ENCODE measurements at regions not wholly inside any gene's neighbourhood (a gene's known extent, or its start where the extent isn't known, plus 50 kb on each side); places are given as distances from the start of the nearest gene placed in this dataset.

DNA sequence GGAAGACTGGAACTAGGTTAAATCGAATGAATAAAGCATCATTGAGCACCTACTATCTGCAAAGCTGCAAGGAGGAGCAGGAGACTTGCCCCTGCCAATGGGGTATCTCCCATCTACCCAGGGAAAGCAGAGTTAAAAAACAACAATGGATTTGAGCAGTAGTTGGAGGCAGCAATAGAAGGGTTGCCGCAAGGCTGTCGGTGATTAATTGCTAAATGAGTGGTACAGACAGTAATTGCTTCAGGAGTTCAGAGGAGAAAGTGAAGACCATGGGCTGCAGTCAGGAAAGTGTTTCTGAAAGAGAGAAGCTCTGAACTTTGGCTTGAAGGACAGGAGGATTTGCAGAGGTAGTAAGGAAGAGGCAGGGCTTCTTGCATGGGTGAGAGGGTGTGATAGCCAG is 152.9 kb downstream of the ACTL8 start:
- DNase-seq: no peak

DNA sequence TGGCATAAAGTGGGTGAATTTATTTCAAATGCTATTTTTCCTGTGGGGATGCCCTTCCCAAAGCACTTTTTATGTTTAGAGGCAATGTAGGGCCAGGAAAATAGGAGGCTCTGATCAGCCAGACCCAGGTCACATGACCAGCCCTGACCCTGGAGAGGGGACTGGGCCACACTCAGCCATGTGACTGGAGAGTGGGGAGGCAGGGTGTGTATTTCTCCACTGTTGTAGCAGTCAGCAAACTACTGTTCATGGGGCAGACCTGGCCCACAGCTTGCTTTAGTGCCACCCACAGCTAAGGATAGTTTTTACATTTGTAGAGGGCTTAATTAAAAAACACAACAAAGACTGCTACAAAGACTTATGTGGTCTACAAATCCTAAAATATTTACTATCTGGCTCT is 153.8 kb downstream of the ACTL8 start:
- DNase-seq: no peak

DNA sequence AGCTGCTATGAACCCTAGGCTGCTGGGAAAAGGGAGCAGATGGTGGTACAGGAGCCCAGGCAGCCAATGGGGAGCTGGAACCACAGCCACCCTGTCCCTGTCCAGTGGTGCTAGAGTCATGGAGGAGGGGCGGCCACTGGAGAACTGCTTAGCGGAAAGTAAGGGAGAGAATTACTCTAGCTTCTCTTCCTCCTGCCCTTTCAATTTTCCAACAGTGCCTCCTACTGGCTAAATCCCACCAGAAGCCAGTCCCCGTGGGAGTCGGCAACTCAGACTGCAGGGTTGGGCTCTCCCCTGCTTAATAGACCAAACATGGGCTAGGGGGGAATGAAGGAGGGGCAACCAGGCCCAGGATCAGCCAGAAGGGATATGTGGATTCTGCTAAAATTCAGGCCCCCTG is 154.5 kb downstream of the ACTL8 start:
- DNase-seq: no peak

DNA sequence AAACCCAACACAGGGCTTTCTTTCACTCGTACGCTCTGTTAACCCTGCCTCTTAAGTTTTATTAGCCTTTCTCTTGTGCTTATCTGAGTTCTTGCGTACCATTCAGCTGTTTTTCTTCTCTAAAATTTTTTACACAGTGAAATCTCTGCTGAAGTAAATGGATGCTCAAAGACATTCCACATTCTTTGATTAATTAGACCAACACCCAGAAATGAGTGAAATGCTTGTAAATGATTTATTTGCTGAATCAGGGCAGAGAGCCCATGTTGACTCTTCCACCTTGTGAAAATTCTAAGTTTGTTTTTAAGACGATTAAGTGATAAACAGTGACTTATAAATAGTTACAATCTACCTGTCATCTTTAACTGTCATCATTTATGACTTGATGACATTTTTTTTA is 156.7 kb downstream of the ACTL8 start:
- DNase-seq: no peak

DNA sequence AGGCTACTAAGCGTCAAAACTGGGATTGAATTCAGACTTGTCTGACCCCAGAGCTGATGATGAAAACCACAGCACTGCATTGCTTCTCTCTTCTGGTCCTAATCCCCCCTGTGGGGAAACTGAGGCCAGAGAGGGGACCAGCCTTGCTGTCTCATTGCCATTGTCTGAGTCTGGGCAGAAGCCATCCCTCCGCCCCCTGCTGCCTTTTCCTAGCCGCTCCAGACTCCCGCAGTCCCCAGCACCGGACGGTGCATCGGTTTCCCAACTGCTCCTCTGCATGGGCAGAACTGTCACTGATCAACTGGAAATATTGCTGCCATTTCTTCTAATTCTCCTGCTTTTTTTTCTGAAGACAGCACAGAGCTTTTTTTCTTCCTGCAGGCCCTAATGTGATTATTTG is 157.4 kb downstream of the ACTL8 start:
- DNase-seq: no peak

DNA sequence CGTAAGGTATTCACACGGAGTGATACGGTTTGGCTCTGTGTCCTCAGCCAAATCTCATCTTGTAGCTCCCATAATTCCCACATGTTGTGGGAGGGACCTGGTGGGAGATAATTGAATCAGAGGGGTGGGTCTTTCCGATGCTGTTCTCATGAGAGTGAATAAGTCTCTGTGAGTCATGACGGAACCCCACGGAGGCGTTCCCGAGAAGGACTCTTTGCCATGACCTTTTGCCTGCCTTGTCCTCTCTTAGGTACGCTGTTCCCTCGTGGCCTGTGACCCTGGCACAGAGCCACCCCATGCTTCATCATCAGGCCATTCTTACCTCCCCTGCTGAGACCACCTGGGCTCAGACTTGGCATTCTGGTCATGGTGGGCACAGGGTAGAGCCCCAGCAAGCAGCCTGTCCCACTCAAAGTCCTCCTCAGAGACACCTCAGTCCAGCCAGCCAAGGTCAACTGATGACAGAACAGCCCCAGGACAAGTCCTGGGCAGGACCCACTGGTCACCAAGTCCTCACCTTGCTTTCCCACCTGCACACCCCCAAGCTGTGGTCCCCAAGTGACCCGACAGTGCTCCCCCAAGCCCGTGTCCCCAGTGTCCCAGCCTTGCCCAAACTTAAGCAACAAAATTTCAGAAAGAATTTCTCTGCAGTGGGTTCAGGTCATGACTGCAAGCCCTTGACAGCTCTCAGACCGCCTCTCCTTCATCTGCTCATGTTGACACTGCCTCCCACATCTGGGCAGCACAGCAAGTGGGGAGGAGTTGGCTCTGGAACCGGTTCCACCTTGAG is 158.4 kb downstream of the ACTL8 start:
- DNase-seq: no peak

DNA sequence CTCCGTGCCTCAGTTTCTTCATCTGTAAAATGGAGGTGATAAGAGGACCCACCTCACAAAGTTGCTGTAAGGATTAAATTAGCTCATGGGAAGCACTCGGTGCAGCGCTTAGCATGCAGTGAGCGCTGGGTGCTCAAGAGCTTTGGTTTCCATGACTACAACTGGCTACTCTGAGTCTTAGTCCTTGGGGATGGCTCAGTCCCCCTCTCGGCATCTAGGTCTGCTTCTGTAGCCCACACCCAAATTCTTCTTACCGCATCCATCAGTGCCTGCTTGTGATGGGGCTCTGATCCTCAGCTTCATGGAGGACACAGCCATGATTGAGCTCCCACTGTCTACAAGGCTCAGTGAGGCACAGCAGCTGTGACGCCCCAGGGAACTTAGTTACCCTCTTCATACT is 159.0 kb downstream of the ACTL8 start:
- no peak for DNase-seq

DNA sequence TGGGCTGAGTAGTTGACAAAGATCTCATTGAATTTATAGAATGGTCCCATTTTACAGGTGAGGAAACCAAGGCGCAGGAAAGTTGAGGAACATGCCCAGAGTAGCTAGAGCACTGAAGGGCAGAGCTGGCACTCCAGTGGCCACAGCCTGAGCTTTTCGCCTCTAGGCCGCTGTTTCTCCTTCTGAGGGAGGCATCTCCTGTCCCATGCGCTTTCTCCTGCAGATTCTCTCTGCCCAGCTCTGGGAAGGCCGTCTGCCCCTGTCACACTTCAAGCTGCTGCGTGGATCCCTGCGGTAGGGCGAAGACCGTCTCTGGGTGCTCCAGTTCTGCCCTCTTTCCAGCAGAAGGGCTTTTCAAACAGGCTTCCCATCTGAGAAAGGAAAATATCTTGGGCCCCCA is 159.9 kb downstream of the ACTL8 start:
- DNase-seq: no peak

DNA sequence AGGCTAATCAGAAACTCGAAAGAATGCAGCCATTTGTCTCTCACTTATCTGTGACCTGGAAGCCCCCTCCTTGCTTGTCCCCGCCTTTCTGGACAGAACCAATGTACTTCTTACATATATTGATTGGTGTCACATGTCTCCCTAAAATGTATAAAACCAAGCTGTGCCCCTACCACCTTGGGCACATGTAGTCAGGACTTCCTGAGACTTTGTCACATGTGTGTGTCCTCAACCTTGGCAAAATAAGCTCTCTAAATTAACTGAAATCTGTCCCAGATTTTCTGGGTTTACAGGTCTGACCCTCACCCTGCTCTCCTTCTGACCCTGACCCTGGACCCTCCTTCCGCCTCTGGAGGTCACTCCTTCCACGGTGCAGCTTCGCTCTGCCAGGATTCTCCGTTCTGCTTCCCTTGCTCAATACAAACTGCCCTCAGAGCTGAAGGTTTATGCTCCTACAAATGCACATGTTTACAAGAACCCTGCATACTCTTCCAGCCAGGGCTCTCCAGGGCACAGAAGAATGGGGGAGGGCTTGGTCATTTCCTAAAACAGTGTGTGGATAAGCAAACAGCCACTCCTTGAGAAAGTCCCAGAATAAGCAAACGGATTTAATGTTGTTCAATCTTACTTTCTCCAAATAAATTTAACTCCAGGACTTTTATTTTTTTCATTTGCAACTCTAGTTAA is 160.5 kb downstream of the ACTL8 start:
- no peak for DNase-seq

DNA sequence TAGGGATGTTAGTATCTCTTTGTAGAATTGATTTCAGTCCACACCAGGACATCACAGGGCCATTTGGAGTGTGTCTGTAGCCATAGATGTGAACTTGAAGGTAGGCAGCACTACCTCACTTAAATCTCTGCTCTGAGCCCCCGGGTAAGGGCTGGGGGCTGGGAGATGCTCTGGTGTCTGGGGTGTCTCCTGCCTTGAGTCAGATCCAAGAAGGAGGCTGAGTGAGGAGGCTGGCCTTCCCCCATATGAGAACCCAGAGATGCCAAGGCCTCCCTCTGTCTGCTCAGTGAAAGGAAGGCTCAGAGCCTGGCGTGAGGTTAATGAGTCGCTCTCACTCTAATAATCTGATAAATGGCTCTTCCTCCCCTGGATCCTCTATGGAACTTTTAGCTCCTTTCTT is 161.6 kb downstream of the ACTL8 start:
- DNase-seq: no peak

DNA sequence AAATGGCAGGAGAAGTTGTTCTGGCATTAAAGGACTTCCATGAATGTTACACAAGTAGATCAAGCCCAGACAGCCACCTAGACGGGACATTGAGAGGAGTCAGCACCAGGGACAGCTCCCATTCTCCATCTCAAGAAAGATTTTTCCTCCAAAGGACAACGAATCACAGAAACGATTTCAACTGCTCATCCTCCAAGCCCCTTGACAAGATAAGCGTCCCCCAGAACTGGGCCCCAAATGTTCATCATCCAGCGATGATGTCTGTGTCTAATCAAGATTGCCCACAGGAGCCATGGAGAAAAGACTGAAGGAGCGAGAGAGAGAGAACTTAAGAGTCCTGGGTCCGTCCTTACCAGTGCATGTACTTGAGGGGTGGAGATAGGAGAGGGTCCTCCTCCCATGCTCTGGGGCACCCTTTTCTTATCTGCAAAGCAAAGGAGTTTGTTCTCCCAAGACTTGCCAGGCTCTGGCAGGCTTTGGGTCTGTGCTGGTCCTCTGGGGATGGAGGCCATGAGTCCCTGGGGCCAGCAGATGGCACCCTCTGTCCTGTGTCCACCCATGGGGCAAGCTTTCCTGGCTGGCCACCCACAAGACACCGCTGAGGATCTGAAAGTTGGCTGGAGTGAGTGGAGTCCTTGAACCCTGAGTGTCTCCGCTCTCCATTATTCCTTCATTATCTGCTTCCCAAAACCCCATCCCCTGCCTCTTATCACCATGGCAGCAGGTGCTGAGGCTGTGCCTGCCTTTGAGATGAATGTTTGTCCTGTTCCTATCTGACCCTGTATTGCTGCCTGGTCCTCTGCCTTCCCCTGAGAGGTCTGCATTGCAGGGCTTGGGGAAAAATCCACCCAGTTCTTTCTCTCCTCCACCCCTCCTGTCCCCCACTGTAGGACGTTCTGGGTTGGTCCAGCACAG is 164.6 kb downstream of the ACTL8 start:
- DNase-seq: no peak

DNA sequence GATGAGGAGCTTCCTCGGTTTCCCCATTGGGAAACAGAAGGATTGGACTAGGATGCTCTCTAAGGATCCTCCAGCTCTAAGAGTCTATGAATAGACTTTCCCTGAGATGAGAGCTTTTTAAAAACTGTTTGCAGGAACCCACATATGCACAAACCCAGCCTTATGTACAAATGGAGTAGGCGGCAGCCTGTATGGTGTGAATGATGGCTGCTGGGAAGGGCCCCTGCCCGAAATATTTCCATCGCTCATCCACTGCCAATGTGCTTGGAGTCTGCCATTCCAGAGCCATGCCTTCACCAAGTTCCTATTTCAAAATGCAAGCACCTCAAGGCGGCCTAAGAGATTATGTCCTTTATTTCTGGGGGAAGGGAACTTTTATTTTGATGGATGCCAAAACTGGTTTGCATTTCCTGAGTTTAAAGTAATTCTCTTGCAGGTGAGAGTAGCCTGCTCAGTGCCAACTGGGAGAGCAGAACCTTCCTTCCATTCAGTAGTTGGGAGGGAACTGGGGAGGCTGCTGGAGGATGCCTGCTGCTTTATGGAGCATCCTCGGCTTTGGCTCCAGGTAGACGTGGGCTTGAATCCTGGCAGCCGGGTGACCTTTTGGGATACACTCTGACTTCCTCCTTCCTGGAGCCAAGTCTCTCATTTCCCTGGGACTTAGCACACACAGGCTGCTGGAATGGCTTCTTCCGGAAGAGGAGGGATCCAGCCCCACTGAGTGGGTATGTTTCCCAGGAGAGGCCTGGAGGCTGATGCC is 165.9 kb downstream of the ACTL8 start:
- no peak for DNase-seq

DNA sequence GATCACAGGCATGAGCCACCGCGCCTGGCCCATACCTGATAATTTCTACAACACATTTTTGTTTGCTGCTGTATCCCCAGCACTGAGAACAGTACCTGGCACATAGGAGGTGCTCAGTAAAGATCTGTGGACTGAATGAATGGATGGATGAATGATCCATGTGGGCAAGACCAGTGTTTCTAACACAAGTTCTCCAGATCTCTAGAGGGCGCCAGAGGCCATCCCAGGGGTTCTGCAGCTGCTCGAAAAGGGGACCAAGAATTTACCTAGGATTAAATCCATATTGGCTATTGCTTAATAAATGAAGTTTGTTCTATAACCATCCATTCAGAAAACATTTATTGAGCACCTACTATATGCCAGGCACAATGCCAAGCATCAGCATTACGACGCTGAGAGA is 167.7 kb downstream of the ACTL8 start:
- no peak for DNase-seq

DNA sequence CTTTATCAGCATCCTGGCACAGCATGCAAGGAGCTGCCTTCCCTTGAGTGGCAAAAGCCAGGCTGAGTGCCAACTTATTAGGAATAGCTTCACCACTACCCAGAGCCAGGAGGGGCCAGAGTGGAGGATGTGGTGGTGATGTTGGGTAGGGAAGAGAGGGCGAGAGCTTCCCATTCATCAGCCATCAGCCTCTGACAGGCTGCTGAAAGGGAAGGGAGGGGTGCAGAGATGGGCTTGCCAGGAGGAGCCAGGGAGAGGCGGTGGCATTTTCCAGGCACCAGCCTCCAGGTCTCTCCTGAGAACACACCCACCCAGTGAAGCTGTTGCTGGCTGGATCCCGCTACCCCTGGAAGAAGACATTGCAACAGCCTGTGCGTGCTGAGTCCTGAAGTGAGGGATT is 168.5 kb downstream of the ACTL8 start:
- no peak for DNase-seq

DNA sequence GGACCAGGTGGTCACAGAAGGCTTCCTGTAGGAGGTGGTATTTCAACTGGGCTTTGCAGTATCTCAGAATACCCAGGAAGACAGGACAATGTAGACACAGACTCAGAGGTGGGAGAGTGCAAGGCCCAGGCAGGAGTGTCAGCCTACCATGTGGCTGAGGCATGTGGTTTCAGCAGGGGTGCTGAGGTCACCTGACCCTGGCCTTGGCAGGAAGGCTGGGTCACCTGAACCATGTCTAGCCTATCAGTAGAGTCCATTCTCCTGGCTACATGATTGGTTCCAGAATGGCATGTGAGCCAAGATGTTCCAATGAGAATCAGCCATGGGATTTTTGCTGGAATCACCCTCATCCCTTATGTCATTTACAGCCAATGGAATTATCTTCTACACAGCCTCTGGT is 169.4 kb downstream of the ACTL8 start:
- DNase-seq: no peak

DNA sequence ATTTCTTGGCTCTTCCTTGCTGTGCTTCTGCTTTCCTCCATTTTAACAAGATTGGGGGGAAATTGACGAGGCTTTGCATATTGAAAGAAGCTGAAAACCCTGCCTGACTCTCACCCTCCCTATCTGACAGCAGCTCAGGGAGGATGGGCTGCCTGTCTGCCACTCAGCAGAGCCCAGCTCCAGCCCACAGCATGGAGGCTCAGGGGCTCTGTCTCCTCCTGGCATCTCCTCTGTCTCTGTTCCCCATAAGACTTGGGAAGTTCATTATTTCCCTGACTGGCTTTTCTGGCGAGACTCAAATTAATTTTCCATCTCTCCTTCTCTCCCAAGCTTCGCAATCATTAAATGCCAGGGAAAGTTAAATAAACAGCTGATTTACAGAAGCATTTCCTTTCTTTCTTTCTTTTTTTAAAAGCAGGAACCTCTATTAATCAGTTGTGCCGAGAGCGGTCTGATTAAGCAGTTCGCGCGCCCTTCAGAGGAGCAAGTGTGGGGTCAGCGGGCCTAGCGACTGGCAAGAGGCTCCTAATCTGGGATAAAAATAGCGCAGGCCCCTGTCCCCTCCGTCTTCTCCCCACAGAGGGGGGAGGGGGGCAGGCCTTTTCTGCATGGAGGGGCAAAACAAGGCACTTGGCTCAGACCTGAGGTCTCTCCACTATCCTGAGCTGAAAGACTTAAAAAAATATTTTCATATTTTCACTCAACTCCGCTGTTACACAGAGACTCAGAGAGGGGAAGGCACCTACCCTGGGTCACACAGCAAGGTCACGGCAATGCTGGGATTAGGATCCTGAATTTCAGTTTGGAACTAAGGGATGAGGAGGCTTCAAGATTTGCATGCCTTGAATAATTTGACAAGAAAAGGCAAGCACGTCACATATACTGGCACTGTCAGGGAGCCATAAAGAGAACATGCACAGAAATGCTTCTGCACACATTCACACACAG is 170.4 kb downstream of the ACTL8 start:
- DNase-seq: no peak

DNA sequence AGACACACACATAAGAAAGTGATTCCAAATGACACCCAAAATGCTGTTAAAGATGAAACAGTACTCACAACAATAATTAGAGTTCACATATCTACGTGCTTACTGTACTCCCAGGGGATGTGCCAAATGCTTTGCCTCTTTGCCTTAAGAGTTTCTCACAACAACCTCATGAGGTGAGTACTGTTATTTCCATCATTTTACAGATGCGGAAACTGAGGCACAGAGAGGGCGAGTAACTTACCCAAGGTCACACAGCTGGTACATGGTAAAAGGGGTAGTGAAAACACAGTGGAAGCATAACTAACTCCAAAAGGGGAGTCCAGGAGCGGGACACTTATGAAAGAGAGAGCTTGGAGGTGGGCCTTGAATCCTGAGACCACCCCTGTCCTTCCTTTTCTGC is 171.8 kb downstream of the ACTL8 start:
- no peak for DNase-seq

DNA sequence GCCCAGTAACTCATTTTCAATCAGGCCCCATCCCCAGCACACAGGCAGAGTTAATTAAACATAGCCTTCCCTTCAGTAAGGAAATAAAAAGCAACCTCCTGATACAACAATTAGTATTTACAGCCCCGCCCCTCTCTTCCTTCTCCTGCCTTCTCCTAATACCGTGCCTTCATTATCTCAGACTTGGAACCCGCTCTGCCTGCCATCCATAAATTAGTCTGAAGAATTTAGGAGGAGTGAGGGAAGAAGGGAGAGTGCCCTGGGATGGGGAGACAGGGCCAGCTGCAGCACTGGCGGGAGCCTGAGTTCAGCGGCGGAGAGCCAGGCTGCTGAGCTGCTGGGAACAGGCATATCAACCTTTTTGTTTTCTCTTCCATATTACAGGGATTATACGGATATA is 172.8 kb downstream of the ACTL8 start:
- DNase-seq: no peak

DNA sequence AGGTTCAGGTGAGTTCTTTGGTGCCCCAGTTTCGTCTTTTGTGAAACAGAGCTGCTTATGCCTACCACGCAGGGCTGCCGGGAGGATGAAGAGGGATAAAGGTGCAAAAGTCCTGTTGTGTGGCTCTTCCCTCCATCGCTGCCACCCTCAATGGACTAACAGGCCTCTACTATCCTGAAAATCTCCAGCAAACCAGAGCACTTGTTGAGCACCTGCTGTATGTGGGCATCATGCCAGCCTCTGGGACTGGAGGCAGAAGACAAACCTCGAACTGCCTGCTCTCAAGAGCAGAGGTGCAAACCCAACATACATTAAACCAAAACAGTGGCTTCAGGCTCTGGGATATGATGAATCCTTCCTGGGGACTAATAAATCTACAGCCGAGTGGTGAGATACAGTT is 174.1 kb downstream of the ACTL8 start:
- no peak for DNase-seq

DNA sequence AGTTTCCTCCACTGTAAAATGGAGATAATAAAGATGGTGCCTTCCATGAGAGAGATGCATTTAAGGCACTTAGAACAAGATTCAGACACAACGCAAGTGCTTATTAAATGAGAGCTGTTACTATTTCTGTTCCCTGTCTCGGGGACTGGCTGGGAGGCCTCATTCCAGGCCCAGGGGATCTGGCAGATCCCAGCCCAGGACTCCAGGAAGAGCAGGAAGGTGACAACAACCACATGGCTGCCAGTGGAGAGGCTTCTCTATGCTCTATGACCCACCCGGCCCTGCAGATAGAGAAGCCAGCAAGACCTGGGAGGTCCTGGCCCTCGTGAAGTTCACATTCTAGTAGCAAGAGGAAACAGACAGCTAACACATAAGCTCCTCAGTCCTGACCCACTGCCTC is 175.5 kb downstream of the ACTL8 start:
- DNase-seq: no peak

DNA sequence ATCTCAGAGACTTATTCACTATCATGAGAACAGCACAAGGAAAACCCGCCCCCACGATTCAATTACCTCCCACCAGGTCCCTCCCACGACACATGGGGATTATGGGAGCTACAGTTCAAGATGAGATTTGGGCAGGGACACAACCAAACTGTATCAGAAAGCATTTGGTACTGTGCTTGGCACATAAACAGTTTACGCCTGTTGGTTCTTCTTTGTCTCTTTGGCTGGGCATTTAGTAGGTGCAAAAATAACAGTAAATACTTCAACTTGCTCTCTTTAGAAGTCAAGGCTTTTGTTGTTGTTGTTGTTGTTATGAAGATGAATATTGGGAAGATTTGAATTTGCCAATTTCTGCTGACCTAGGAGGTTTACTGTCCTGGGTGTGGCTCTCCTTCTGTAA is 175.4 kb upstream of the IGSF21 start:
- DNase-seq: no peak

DNA sequence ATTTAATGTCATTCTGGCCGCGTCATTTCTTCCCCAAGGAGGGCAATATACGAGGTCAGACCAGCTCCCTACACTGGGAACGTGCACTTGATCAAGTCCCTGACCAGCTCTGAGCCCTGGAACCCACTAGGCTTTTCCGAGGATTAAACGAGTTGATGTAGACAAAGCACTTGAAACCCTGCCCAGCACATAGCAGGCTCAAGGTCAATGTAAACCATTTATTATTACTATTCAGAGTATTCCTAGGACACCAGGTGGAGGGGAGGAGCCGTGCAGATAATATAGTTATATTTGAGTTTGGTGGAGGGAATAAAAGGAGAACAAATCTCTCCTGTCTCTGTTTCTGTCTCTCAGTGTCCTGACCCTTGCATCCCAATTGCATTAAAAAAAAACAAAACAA is 174.1 kb upstream of the IGSF21 start:
- no peak for DNase-seq

Data from DMS 273 treated with DMSO at 0.1 percent for 48 hours (cell line).